OCI-LY1 (cell line): ENCODE measurements at regions not wholly inside any gene's neighbourhood (a gene's known extent, or its start where the extent isn't known, plus 50 kb on each side); places are given as distances from the start of the nearest gene placed in this dataset.

Experiments
- H2AFZ ChIP-seq: fragments of 200-600 bp; sonication (generic), shearing (Covaris generic); 2 replicates; pipeline ENCODE4 v1.6.0; 2014; ENCODE audit warnings: antibody characterized with exemption, mild to moderate bottlenecking, low read length
- H3F3A ChIP-seq: fragments of 200-600 bp; sonication (generic), shearing (Covaris generic); 2 replicates; pipeline ENCODE4 v1.6.0; 2014; ENCODE audit warnings: mild to moderate bottlenecking, antibody characterized with exemption, low read length, moderate library complexity; ENCODE audit not compliant: insufficient read depth
- H3K27ac ChIP-seq: fragments of 200-600 bp; sonication (generic); 2 replicates; pipeline ENCODE4 v1.5.1; 2014; ENCODE audit warnings: low read length, mixed run types, mild to moderate bottlenecking, low read depth; ENCODE audit not compliant: poor library complexity, severe bottlenecking
- H3K27me3 ChIP-seq: fragments of 200-600 bp; sonication (generic); 2 replicates; pipeline ENCODE4 v1.6.0; 2014; ENCODE audit warnings: antibody characterized with exemption, mild to moderate bottlenecking, low read length, moderate library complexity; ENCODE audit not compliant: insufficient read depth
- H3K36me3 ChIP-seq: fragments of 200-600 bp; sonication (generic); 2 replicates; pipeline ENCODE4 v1.6.1; 2014; ENCODE audit warnings: mild to moderate bottlenecking, antibody characterized with exemption, low read length, moderate library complexity, mixed read lengths; ENCODE audit not compliant: insufficient read depth
- H3K4me1 ChIP-seq: fragments of 200-600 bp; sonication (generic); 2 replicates; pipeline ENCODE4 v1.5.1; 2014; ENCODE audit warnings: mild to moderate bottlenecking, low read length, moderate library complexity; ENCODE audit not compliant: insufficient read depth, severe bottlenecking
- H3K4me2 ChIP-seq: fragments of 200-600 bp; sonication (generic), shearing (Covaris generic); 2 replicates; pipeline ENCODE4 v1.6.1; 2014; ENCODE audit warnings: low read length
- H3K4me3 ChIP-seq: fragments of 200-600 bp; sonication (generic); 2 replicates; pipeline ENCODE4 v1.5.1; 2014; ENCODE audit warnings: low read length, low read depth, mild to moderate bottlenecking, mixed read lengths; ENCODE audit not compliant: poor library complexity, severe bottlenecking
- H3K79me2 ChIP-seq: fragments of 200-600 bp; shearing (Covaris generic); 2 replicates; pipeline ENCODE4 v1.6.1; 2016; ENCODE audit warnings: mixed run types, low read length, mixed read lengths; ENCODE audit not compliant: insufficient read depth
- H3K9ac ChIP-seq: fragments of 200-600 bp; sonication (generic), shearing (Covaris generic); 2 replicates; pipeline ENCODE4 v1.6.1; 2014; ENCODE audit warnings: mild to moderate bottlenecking, low read length, mixed read lengths
- H3K9me2 ChIP-seq: fragments of 200-600 bp; sonication (generic), shearing (Covaris generic); 2 replicates; pipeline ENCODE4 v1.6.1; 2014; ENCODE audit warnings: low read depth, mild to moderate bottlenecking, low read length, mixed read lengths
- H3K9me3 ChIP-seq: fragments of 200-600 bp; shearing (Covaris generic); 2 replicates; pipeline ENCODE4 v1.6.1; 2014; ENCODE audit warnings: low read length, mixed read lengths
- H4K20me1 ChIP-seq: fragments of 200-600 bp; sonication (generic), shearing (Covaris generic); 2 replicates; pipeline ENCODE4 v1.6.0; 2016; ENCODE audit warnings: mild to moderate bottlenecking, low read length; ENCODE audit not compliant: insufficient read depth
- CTCF ChIP-seq: fragments of 200-600 bp; sonication (generic), shearing (Covaris generic); IDR thresholded peaks from 2 replicates; pipeline ENCODE4 v1.5.1; 2017; ENCODE audit warnings: mild to moderate bottlenecking, antibody characterized with exemption, low read length, moderate library complexity, mixed read lengths
- EZH2 ChIP-seq: fragments of 200-600 bp; sonication (generic), shearing (Covaris generic); IDR thresholded peaks from 2 replicates; pipeline ENCODE4 v1.8.0; 2017; ENCODE audit warnings: borderline replicate concordance, mixed run types, mild to moderate bottlenecking, antibody characterized with exemption, low read length, moderate library complexity, mixed read lengths

DNA sequence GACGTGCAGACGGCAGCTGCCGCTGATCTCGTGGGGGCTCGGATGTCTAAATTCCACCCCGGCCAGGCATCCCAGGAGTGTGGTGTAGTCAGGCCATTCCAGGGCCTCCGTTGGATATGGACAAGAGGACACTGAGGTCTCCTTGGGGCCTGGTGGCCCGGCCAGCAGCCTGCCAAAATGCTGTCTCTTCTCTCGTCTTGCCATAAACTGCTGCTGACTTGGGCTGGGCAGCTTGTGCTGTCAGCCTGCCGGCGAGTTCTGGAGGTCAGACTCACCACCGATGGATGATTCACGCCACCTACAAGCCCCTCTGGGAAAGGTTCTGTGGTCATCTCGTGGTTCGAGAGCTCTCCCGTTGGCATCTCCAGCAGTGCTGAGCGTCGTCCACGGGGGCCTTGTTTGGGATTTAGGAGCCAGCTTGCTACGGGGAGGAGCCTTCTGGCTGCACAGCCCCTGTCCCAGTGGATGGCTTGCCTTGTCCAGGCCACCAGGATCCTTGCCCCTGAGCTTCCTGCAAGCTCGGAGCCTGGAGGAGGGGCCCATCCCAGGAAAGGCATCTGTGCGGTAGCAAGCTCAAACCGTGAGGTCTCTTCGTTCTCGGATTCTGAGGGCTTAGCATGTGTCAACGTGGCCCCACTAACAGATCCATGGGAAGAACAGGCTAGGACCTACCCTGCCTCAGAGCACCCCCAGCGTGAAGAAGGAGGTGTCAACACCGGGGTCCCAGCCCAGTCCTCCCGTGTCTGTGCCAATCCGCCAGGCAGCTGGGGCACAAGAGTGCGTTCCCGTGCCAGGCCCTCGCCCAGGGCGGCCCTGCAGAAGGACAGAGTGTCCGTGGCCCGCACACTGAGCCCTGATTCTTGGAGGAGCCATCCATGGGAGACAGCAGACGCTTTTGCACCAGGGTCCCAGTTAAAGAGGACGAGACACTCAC, 1114.1 kb downstream of the BRD1 start:
- no peaks in the 10 kb centered on the region for H3K9me2 ChIP-seq
- no peak overlapping the region for H3K27ac ChIP-seq
- no peak overlapping the region for H2AFZ ChIP-seq
- no peaks in the 10 kb centered on the region for H3K9me3 ChIP-seq
- no peaks in the 10 kb centered on the region for H4K20me1 ChIP-seq
- TF ChIP-seq EZH2 (no peak), CTCF (no peak)
- no peaks in the 10 kb centered on the region for H3K36me3 ChIP-seq
- no peaks in the 10 kb centered on the region for H3K4me1 ChIP-seq
- H3K79me2 ChIP-seq: no peaks in the 10 kb centered on the region
- H3F3A ChIP-seq: no peaks in the 10 kb centered on the region
- no peaks in the 10 kb centered on the region for H3K27me3 ChIP-seq
- no peak overlapping the region for H3K4me2 ChIP-seq
- no peak overlapping the region for H3K9ac ChIP-seq
- H3K4me3 ChIP-seq: no peak overlapping the region

- H3K36me3 ChIP-seq: no peaks in the 10 kb centered on the region
- H3K27ac ChIP-seq: no peak overlapping the region
- H2AFZ ChIP-seq: no peak overlapping the region
- no peaks in the 10 kb centered on the region for H3K79me2 ChIP-seq
- TF ChIP-seq EZH2: no peak
- no peak for TF ChIP-seq CTCF
- no peak overlapping the region for H3K4me2 ChIP-seq
- no peaks in the 10 kb centered on the region for H3K9me2 ChIP-seq
- no peaks in the 10 kb centered on the region for H3F3A ChIP-seq
- no peak overlapping the region for H3K4me3 ChIP-seq
- H3K27me3 ChIP-seq: no peaks in the 10 kb centered on the region
- no peaks in the 10 kb centered on the region for H4K20me1 ChIP-seq
- no peak overlapping the region for H3K9ac ChIP-seq
- no peaks in the 10 kb centered on the region for H3K9me3 ChIP-seq
- H3K4me1 ChIP-seq: no peaks in the 10 kb centered on the region
Measured at GRCh38 chr22:48712558-48713271, 1115.0 kb downstream of the BRD1 start.

DNA sequence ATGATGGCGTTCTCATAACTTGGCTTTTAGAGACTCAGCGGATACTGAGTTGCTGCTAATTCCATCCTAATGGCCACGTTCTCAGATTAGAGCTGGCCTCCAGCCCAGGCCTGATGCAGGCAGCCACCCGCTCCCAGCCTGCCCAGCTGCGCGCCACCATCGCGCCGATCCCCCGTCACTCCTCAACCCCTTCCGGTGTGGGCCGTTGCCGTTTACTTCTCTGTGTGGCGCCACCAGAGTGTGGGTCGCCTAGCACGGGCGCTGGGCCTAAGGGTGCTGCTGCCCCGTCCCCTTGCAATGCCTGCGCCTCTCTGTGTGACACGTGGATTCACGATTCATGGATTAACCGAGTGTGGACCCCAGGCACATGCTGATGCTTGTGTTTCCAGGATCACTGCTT, 1116.0 kb downstream of the BRD1 start:
- Histone ChIP-seq H3K36me3 (no peaks in the 10 kb centered on the region), H3K27ac (no peak overlapping the region), H2AFZ (no peak overlapping the region), H3K4me2 (no peak overlapping the region), H3K9ac (no peak overlapping the region), H4K20me1 (no peaks in the 10 kb centered on the region), H3K4me1 (no peaks in the 10 kb centered on the region), H3K27me3 (no peaks in the 10 kb centered on the region), H3K9me3 (no peaks in the 10 kb centered on the region), H3K79me2 (no peaks in the 10 kb centered on the region), H3K9me2 (no peaks in the 10 kb centered on the region), H3F3A (no peaks in the 10 kb centered on the region), H3K4me3 (no peak overlapping the region)
- no peak for TF ChIP-seq CTCF
- no peak for TF ChIP-seq EZH2
